Pancreas (tissue), 10 donors: ENCODE measurements at regions not wholly inside any gene's neighbourhood (a gene's known extent, or its start where the extent isn't known, plus 50 kb on each side); places are given as distances from the start of the nearest gene placed in this dataset.

Source experiments
- ATAC-seq, 4 donors: fragments of 200-7000 bp; cut with Tn5 transposase; one replicate each; pipeline versions ENCODE4 v1.8.0 to v1.9.1; 2020; ENCODE audit warnings: mild to moderate bottlenecking in 4 of 4, moderate library complexity in 4 of 4
- DNase-seq, 6 donors: peaks; one replicate each; pipeline ENCODE4 v3.0.0-alpha.2; 2020
- FAIRE-seq: peaks from 2 replicates; lab custom pipeline; 2012; peaks lifted over from hg19 to GRCh38; lab: Jason Lieb, UNC
- H3K27ac ChIP-seq, 4 donors: fragments of 200-600 bp; sonication (generic); 1 replicate in 3 of 4; 2 replicates in 1 of 4; pipeline versions ENCODE4 v1.5.0 to v1.8.0; 2020
- H3K27me3 ChIP-seq, 4 donors: fragments of 200-600 bp; one replicate each; pipeline ENCODE4 v1.8.0; 2021
- H3K36me3 ChIP-seq, 3 donors: fragments of 200-600 bp; sonication (generic) in 1 of 3; one replicate each; pipeline versions ENCODE4 v1.5.0 to v1.8.0; 2020 to 2021
- H3K4me1 ChIP-seq, 3 donors: fragments of 200-600 bp; one replicate each; pipeline ENCODE4 v1.8.0; 2021
- H3K4me3 ChIP-seq, 4 donors: fragments of 200-600 bp; sonication (generic) in 2 of 4; one replicate each; pipeline versions ENCODE4 v1.5.0 to v1.8.0; 2020 to 2021
- H3K9me3 ChIP-seq, 4 donors: fragments of 200-600 bp; one replicate each; pipeline ENCODE4 v1.8.0; 2021
- CTCF ChIP-seq, 4 donors: fragments of 200-600 bp; sonication (generic) in 3 of 4; IDR thresholded peaks; one replicate each; pipeline versions ENCODE4 v1.5.0 to v1.8.0; 2021; ENCODE audit warnings: antibody characterized with exemption in 4 of 4
- WGBS, 2 donors: extraction: QIAGEN DNeasy Blood & Tissue Kit; methylation state at CpG; one replicate each; pipeline ENCODE4 v1.1.7; 2013; 5-methylcytosine and 5-hydroxymethylcytosine counted together
- intact Hi-C, 3 donors: fragments of 100-400 bp; cut with DNase I; formaldehyde crosslinking; loops; one replicate each; pipeline versions ENCODE4 v1.11.1 to v1.14.2; 2022
- donor health status: healthy with polysubstance abuse.
- donor health status: DM: no; HTN: no; CAD: no; lungs with moderate emphysema.
- donor health status: DM: no; HTN: no; CAD: no.
- donor health status: control.
- donor health status: control.
- donor health status: Bipolar disorder and iron deficiency.
- donor health status: DM: yes; HTN: yes; CAD: no.
- donor health status: DM: no; HTN: no; CAD: no.
- donor health status: DM: no; HTN: no; CAD: no.
- donor health status: DM: yes; HTN: yes; CAD: no.

GRCh38 chr11:28596816-28597215 lies 488.6 kb downstream of the METTL15 start:
- Histone ChIP-seq H3K9me3 (no peaks in the 10 kb centered on the region), H3K27ac (no peak overlapping the region), H3K36me3 (no peaks in the 10 kb centered on the region), H3K4me3 (no peak overlapping the region), H3K27me3 (no peaks in the 10 kb centered on the region), H3K4me1 (no peaks in the 10 kb centered on the region)
- no peak for ATAC-seq
- DNase-seq, result no peak
- FAIRE-seq, result no peak
- WGBS, 2 donors, result 88 to 93% methylated on average over 2 of the region's 2 CpGs
- intact Hi-C loops, result no loop called here
- no peak for TF ChIP-seq CTCF (IDR thresholded peaks at IDR 0.05)

GRCh38 chr11:28592141-28592540 lies 484.0 kb downstream of the METTL15 start:
- no peak for ATAC-seq
- no peak for FAIRE-seq
- TF ChIP-seq CTCF (IDR thresholded peaks at IDR 0.05), result no peak
- DNase-seq, result no peak
- Histone ChIP-seq H3K27ac (no peak overlapping the region), H3K4me1 (no peaks in the 10 kb centered on the region), H3K9me3 (no peaks in the 10 kb centered on the region), H3K27me3 (no peaks in the 10 kb centered on the region), H3K36me3 (no peaks in the 10 kb centered on the region), H3K4me3 (no peak overlapping the region)
- intact Hi-C loops, result no loop called here

- Histone ChIP-seq H3K27ac (no peak overlapping the region), H3K4me3 (no peak overlapping the region), H3K36me3 (no peaks in the 10 kb centered on the region), H3K9me3 (no peaks in the 10 kb centered on the region), H3K4me1 (no peaks in the 10 kb centered on the region), H3K27me3 (no peaks in the 10 kb centered on the region)
- no peak for TF ChIP-seq CTCF (IDR thresholded peaks at IDR 0.05)
- no peak for DNase-seq
- intact Hi-C loops, result no loop called here
- ATAC-seq, result no peak
- FAIRE-seq, result no peak
Measured at GRCh38 chr11:28584992-28585391, 476.8 kb downstream of the METTL15 start.

GRCh38 chr11:28582506-28582905 lies 474.3 kb downstream of the METTL15 start:
- WGBS, 2 donors, result 36 to 52% methylated on average over 2 of the region's 2 CpGs
- Histone ChIP-seq H3K4me1 (no peaks in the 10 kb centered on the region), H3K27me3 (no peaks in the 10 kb centered on the region), H3K36me3 (no peaks in the 10 kb centered on the region), H3K9me3 (no peaks in the 10 kb centered on the region), H3K4me3 (no peak overlapping the region), H3K27ac (no peak overlapping the region)
- intact Hi-C loops, result no loop called here
- no peak for DNase-seq
- FAIRE-seq, result no peak
- no peak for TF ChIP-seq CTCF (IDR thresholded peaks at IDR 0.05)
- ATAC-seq, result no peak

GRCh38 chr11:28581286-28582242 lies 473.4 kb downstream of the METTL15 start:
- Histone ChIP-seq H3K9me3 (no peaks in the 10 kb centered on the region), H3K4me3 (no peak overlapping the region), H3K4me1 (no peaks in the 10 kb centered on the region), H3K27ac (no peak overlapping the region), H3K36me3 (no peaks in the 10 kb centered on the region), H3K27me3 (no peaks in the 10 kb centered on the region)
- FAIRE-seq (no peak), DNase-seq (no peak), ATAC-seq (no peak)
- intact Hi-C loops, result no loop called here
- WGBS, 2 donors, result 68 to 79% methylated on average over 17 of the region's 17 CpGs
- TF ChIP-seq CTCF (IDR thresholded peaks at IDR 0.05), result no peak
